Spleen (tissue), 7 donors: ENCODE measurements at regions not wholly inside any gene's neighbourhood (a gene's known extent, or its start where the extent isn't known, plus 50 kb on each side); places are given as distances from the start of the nearest gene placed in this dataset.

Experiments
- POLR2A ChIP-seq, 3 donors: fragments of 450-650 bp; IDR thresholded peaks; one replicate each; pipeline ENCODE4 v1.5.1; 2017; ENCODE audit warnings: antibody characterized with exemption in 3 of 3, mild to moderate bottlenecking in 1 of 3
- POLR2AphosphoS5 ChIP-seq, 3 donors: sonication (generic); formaldehyde crosslinking; IDR thresholded peaks; one replicate each; pipeline ENCODE4 v1.5.1; 2017; ENCODE audit warnings: antibody characterized with exemption in 3 of 3
- TF ChIP-seq, protein P1 (sequence below), 11 experiments: fragments of 200-600 bp in 7 of 11; fragments of 450-650 bp in 4 of 11; sonication (generic) in 4 of 11; IDR thresholded peaks in 8 of 11; conservative IDR thresholded peaks in 3 of 11; 1 replicate in 7 of 11; 2 replicates in 4 of 11; pipeline versions ENCODE4 v1.4.0 to v1.8.0; 2016 to 2021; ENCODE audit warnings: antibody characterized with exemption in 11 of 11, inconsistent platforms in 4 of 11, mild to moderate bottlenecking in 1 of 11
- donor health status: DM: no; HTN: no; CAD: no; lungs with moderate emphysema.
- donor health status: DM: no; HTN: no; CAD: no.
- donor health status: DM: no; HTN: no; CAD: no.

DNA sequence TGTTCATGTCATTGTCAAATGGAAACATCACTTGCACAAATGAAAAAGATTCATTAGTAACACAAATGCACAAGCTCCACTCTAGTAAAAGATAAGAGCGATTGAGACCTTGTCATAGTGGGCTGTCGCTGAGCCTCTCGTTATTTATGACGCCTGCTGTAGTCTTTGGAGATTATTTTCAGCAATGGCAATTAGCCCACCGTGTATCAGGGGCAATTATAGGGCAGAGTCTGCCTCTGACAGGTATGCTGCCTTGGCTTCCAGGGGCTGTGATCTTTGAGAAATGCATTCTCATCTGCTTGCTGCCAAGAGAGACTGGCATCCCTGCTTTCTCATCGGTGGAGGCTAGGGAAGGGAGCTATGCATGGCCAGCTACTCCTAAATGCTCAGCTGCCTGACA lies 426.8 kb upstream of the CLINT1 start:
- TF ChIP-seq, protein P1, sequence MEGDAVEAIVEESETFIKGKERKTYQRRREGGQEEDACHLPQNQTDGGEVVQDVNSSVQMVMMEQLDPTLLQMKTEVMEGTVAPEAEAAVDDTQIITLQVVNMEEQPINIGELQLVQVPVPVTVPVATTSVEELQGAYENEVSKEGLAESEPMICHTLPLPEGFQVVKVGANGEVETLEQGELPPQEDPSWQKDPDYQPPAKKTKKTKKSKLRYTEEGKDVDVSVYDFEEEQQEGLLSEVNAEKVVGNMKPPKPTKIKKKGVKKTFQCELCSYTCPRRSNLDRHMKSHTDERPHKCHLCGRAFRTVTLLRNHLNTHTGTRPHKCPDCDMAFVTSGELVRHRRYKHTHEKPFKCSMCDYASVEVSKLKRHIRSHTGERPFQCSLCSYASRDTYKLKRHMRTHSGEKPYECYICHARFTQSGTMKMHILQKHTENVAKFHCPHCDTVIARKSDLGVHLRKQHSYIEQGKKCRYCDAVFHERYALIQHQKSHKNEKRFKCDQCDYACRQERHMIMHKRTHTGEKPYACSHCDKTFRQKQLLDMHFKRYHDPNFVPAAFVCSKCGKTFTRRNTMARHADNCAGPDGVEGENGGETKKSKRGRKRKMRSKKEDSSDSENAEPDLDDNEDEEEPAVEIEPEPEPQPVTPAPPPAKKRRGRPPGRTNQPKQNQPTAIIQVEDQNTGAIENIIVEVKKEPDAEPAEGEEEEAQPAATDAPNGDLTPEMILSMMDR (IDR thresholded peaks at IDR 0.05 in 8 of 11, conservative IDR thresholded peaks at IDR 0.05 in 3 of 11): no peak
- TF ChIP-seq POLR2AphosphoS5 (IDR thresholded peaks at IDR 0.05) (no peak), POLR2A (IDR thresholded peaks at IDR 0.05) (no peak)
